C4-2B (cell line): ENCODE measurements at regions not wholly inside any gene's neighbourhood (a gene's known extent, or its start where the extent isn't known, plus 50 kb on each side); places are given as distances from the start of the nearest gene placed in this dataset.

Experiments
- ZFX ChIP-seq: fragments of 450-650 bp; IDR thresholded peaks from 2 replicates; pipeline ENCODE4 v1.6.1; 2017
- TF ChIP-seq, protein P1 (sequence below): fragments of 450-650 bp; conservative IDR thresholded peaks from 2 replicates; pipeline ENCODE4 v1.5.1; 2017; ENCODE audit warnings: mild to moderate bottlenecking

DNA sequence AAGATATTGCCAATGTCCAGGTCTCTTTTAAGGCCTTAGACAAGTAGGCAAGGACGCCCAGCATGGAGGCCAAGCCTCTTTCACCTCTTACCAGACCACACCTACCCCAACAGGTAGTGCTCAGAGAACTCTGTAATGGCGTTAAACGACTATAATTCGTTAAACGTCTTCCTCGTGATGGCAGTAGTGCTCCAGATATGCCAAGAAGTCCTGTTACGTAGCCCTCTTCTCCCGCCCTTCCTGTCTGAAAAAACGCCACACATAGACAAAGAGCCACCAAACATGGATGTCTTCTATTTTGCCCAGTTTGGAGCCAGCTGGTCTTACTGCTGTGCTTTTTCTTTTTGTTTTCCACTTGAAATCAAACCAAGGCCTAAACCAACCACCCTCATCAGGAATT lies 190.7 kb downstream of the OR13H1 start:
- TF ChIP-seq, protein P1, sequence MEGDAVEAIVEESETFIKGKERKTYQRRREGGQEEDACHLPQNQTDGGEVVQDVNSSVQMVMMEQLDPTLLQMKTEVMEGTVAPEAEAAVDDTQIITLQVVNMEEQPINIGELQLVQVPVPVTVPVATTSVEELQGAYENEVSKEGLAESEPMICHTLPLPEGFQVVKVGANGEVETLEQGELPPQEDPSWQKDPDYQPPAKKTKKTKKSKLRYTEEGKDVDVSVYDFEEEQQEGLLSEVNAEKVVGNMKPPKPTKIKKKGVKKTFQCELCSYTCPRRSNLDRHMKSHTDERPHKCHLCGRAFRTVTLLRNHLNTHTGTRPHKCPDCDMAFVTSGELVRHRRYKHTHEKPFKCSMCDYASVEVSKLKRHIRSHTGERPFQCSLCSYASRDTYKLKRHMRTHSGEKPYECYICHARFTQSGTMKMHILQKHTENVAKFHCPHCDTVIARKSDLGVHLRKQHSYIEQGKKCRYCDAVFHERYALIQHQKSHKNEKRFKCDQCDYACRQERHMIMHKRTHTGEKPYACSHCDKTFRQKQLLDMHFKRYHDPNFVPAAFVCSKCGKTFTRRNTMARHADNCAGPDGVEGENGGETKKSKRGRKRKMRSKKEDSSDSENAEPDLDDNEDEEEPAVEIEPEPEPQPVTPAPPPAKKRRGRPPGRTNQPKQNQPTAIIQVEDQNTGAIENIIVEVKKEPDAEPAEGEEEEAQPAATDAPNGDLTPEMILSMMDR: no peak
- no peak for TF ChIP-seq ZFX
